Mammary epithelial cell (primary cell): ENCODE measurements at regions not wholly inside any gene's neighbourhood (a gene's known extent, or its start where the extent isn't known, plus 50 kb on each side); places are given as distances from the start of the nearest gene placed in this dataset.

Experiments
- CTCF ChIP-seq, 2 donors: IDR thresholded peaks in 1 of 2; conservative IDR thresholded peaks in 1 of 2; 2 replicates each; pipeline ENCODE4 v1.5.1; 2011 to 2012; ENCODE audit warnings: inconsistent platforms in 2 of 2, low read length in 2 of 2, mild to moderate bottlenecking in 2 of 2, control low read depth in 1 of 2, low read depth in 1 of 2; ENCODE audit not compliant: insufficient read depth in 1 of 2; ENCODE audit errors: extremely low read depth in 1 of 2
- EZH2 ChIP-seq: IDR thresholded peaks from 2 replicates; pipeline ENCODE4 v1.6.1; 2012; ENCODE audit warnings: low read length, inconsistent platforms, borderline replicate concordance

- TF ChIP-seq EZH2, result no peak
- TF ChIP-seq CTCF (conservative IDR thresholded peaks at IDR 0.05 in 1 of 2, IDR thresholded peaks at IDR 0.05 in 1 of 2; ENCODE audit: extremely low read depth in 1 of 2, insufficient read depth in 1 of 2, low read depth in 1 of 2, low read length in 2 of 2), result no peak
These were observed 426.1 kb downstream of the PABPC4L start for GRCh38 chr4:133775469-133775868.
